SW480 (cell line): ENCODE measurements at regions not wholly inside any gene's neighbourhood (a gene's known extent, or its start where the extent isn't known, plus 50 kb on each side); places are given as distances from the start of the nearest gene placed in this dataset.
A peak's percentile ranks its signal among the peaks of the same experiment; 100 is the strongest.

Experiments
- DNase-seq: peaks from one replicate; pipeline ENCODE4 v3.0.0-alpha.2; 2016; ENCODE audit warnings: low spot score

DNA sequence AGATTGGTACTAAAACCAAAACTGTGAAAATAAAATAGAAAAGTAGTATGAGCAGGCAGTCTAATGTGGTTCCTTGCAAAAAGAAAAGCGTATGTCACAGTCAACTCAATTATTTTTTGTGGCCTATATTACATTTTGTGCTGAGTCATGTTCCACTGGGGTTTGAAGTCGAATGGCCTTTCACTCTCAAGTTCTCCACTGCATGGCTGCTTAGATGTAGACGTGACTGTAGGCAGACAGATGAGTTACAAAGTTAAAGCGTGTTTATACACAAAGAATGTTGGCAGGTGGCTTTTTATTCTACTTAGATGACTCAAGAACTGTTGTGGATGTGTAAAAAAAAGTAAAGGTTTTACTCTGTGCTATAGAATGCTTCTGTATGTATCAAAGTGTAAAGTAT lies 133.9 kb downstream of the SLITRK6 start:
- peak; percentile 6 for DNase-seq

DNA sequence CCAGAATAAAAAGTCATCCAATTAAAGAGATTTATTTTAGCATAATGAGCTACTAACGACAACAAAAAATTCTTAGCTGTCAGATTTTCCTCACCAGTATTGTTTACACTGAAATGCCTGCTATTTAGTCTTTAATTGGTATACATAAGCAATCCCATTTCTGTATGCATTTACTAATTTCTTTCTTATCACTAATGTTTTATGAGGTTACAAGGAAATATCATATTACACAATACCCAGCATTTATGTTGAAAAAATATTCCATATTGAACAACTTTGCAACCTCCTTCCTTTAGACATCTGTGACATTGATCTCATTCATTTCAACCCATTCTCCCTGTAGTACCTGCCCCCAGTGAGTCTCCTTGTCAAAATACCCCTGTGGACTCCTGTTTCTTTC lies 135.4 kb downstream of the SLITRK6 start:
- DNase-seq, result no peak

GRCh38 chr13:85662186-85662585 lies 137.0 kb downstream of the SLITRK6 start:
- no peak for DNase-seq

- no peak for DNase-seq
These were observed 137.5 kb downstream of the SLITRK6 start for GRCh38 chr13:85661675-85662074.

GRCh38 chr13:85659493-85659892 lies 139.7 kb downstream of the SLITRK6 start:
- DNase-seq, result no peak

DNA sequence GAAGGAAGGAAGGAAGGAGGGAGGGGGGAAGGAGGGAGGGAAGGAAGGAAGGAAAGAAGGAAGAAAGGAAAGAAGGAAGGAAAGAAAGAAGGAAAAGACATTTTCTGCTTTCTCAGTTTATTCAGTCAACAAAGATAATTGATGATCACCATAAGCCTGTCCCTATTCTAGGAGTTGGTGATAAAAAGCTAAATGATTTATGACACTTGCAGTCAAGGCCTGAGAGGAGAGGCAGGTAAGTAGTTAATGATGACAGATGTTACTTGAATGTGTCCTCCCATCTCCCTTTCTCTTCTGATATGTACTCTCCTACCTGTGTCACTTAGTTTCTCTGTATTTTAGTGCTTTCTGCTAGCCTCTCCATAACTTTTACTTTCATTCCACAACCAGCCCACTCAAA lies 141.3 kb downstream of the SLITRK6 start:
- no peak for DNase-seq

GRCh38 chr13:85655040-85655439 lies 144.2 kb downstream of the SLITRK6 start:
- DNase-seq, result no peak

DNA sequence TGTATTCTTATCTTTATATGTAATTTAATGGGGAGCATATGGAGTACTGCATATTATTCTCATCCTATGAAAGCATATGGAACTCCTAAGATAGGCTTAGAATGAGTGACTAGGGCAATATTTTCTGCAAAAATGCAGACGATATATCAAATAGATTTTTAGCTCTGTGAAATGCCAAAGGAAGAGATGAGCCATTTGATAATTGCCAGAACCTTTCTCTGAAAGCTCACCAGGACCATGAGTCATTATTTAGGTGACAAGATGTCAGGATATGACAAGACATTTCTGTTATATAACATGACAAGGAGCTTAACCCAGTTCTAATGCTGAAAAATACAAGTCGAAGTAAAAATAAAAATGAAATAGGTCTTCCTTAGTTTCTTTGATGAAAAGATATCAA lies 145.0 kb downstream of the SLITRK6 start:
- DNase-seq, result no peak

DNA sequence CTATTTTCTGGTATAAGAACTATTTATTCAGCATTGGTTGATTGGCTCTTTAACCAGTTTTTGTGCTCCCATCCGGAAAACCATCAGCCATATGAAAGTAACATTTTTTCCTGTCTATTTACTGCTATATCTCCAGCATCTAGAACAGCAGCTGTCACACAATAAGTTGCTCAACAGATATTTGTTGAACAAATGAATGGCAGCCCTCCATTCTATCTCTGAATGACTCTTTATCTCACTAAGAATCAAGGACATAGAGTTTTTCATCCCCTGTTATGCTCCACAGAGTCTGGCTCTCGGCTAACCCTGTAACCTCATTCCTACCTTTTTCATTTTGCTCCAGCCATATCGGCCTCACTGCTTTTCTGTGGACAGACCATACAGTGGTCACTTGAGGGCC lies 145.5 kb downstream of the SLITRK6 start:
- DNase-seq, result no peak

- no peak for DNase-seq
These were observed 146.7 kb downstream of the SLITRK6 start for GRCh38 chr13:85652491-85652890.

DNA sequence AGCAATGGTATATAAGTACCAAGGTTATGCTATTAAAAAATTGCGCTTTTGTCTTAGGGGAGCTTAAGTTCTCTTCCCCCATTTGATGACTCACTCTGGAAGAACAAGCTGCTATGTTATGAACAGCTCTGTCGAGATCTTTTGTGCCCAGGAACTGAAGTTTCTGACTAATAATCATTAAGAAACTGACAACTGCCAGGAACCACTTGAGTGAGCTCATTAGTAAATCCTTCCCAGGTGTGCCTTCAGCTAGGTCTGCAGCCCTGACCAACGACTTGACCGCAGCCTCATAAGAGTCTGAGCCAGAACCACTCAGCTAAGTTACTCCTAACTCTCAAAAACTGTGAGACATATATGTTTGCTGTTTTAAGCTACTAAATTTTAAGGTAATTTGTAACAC lies 147.8 kb downstream of the SLITRK6 start:
- DNase-seq, result no peak

- DNase-seq, result peak; percentile 2
These were observed 148.6 kb downstream of the SLITRK6 start for GRCh38 chr13:85650613-85651012.

DNA sequence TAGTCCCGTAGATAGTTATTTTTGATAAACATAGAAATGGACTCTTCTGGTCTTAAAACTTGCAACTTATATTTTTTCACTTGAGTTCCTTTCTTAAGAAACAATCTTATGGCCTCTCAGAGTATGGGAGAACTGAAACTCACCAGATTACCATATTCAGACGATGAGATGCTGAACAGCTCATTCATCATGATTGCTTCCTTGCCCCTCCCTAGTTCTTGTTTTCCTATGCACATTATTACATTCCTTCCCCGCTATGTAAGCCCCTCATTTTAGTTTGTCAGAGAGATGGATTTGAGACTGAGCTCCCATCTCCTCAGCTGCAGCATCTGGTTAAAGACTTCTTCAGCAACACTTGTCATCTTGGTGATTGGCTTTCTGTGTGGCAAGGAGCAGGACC lies 158.5 kb downstream of the SLITRK6 start:
- DNase-seq, result no peak

- no peak for DNase-seq
These were observed 160.3 kb downstream of the SLITRK6 start for GRCh38 chr13:85638815-85639393.

DNA sequence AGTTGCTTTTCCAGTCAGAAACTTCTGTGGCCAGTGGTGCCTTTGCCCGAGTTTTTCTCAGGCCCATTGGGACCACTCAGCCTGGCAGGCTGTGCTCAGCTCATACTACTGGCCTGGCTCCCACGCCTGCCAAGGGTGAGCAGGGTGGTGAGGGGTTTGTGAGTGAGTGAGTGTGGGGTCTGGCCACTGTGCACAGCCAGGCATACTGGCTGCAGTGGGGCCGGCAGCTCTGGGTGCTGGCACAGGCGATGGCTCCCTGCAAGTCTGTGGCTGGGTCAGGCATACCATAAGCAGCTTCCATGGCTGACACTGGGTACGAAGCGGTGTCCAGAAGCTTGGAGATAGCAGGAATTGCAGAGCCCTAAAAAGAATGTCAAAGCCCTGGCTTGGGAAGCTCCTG lies 161.0 kb downstream of the SLITRK6 start:
- no peak for DNase-seq

- no peak for DNase-seq
These were observed 166.6 kb downstream of the SLITRK6 start for GRCh38 chr13:85632526-85633195.

- DNase-seq, result no peak
These were observed 167.4 kb downstream of the SLITRK6 start for GRCh38 chr13:85631801-85632200.

DNA sequence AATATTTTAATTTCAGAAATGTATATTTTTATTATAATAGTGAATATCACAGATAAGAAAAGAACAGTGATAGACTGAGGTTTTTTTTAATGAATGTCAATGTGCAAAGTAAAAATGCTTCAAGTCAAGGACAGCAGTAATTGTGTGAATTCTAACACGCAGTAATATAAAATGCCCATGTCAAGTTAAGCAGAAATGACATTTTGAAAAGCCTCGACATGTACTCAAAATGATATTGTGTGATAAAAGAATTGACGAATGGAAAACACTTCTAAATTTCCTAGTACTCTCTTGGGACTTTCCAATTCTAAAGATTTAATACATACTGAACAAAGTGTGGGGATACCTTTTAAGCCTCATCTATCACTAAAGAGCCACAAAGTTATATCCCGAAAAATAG lies 172.6 kb downstream of the SLITRK6 start:
- no peak for DNase-seq

DNA sequence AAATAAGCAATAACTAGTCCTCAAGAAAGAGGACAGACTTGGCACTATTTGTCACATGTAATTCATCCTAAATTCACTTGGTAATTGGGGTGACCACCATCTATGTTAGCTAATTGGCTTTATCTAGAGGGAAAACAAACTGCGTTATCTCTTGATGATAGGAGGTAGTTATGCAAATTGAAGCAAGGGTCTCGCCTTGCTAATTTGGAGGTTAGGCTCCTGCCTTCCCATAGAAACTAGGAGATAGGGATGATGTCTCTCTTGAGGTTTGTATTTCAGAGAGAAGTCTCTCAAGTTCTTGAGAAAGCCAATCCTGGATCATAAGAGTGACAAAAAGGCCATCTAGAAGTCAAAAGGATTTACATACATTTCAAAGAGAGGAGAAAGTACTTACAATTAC lies 179.9 kb downstream of the SLITRK6 start:
- no peak for DNase-seq

- peak; percentile 57 for DNase-seq
These were observed 180.7 kb downstream of the SLITRK6 start for GRCh38 chr13:85618521-85618920.

DNA sequence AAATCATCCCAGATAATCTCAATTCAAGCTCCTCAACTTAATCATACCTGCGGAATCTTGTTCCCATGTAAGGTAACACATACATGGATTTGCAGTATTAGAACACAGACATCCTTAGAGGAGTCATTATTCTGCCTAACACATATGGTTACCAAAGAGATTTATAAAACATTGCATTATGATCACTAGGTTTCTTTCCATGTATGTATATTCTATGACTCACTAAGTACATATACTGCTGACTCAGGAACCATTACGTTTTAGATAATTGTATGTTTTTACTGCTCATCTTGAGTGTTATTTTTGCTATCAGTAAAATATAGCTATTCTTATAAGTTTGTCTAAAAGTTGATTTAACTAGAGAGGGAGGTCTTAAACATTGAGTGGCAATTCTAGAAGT lies 182.9 kb downstream of the SLITRK6 start:
- DNase-seq, result no peak

- DNase-seq, result no peak
These were observed 184.2 kb downstream of the SLITRK6 start for GRCh38 chr13:85615031-85615430.

DNA sequence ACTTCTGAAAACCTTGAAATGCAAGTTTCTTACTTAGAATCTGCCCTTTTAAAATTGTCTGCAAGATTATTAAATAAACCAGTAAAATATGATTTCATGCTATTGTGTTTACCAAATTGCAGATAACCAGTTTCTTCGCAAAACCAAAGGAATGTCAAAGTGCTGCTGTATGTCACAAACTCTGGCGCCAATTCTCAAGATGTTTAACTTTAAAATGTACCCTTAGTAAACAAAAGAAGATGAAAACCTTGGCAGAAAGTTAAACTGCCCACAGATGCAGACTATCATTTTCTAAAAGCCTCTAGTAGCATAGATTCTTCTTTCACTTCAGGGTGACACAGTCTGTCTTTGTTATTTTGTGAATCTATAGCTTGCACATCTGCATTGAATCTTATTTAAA lies 189.2 kb downstream of the SLITRK6 start:
- DNase-seq, result no peak

GRCh38 chr13:85608255-85608829 lies 190.9 kb downstream of the SLITRK6 start:
- DNase-seq, result no peak
